A549 (cell line): ENCODE measurements at regions not wholly inside any gene's neighbourhood (a gene's known extent, or its start where the extent isn't known, plus 50 kb on each side); places are given as distances from the start of the nearest gene placed in this dataset.

Source experiments
- ATAC-seq, 2 experiments: fragments of 200-7000 bp in 1 of 2; fragments of >200 bp in 1 of 2; cut with Nextera tagmentation in 1 of 2; cut with Tn5 transposase in 1 of 2; 3 replicates each; pipeline versions ENCODE4 v1.8.0 to v1.9.1; 2018 to 2020; ENCODE audit warnings: mild to moderate bottlenecking in 1 of 2, moderate library complexity in 1 of 2
- CTCF ChIA-PET: fragments of 300-600 bp; sonication (Branson Sonifier 250); formaldehyde crosslinking; extraction: SDS; loops from one replicate; lab custom pipeline; 2021; ENCODE audit warnings: antibody characterized with exemption, inconsistent platforms; lab: Yijun Ruan, JAX
- POLR2A ChIA-PET: fragments of 350-600 bp; formaldehyde crosslinking; extraction: SDS; loops from one replicate; lab custom pipeline; 2021; ENCODE audit warnings: antibody characterized with exemption, inconsistent platforms; lab: Yijun Ruan, JAX
- DNase-seq, 2 experiments: peaks; one replicate each; pipeline versions ENCODE4 v3.0.0 to v3.0.0-alpha.2; 2011 to 2016; ENCODE audit warnings: low read depth in 1 of 2, low spot score in 1 of 2
- FAIRE-seq: peaks from 2 replicates; lab custom pipeline; 2011; peaks lifted over from hg19 to GRCh38; lab: Jason Lieb, UNC
- H3K27ac ChIP-seq, 2 experiments: fragments of >200 bp; sonication (Bioruptor Twin); formaldehyde crosslinking; 3 replicates each; pipeline ENCODE4 v1.5.1; 2016 to 2017
- H3K4me1 ChIP-seq: fragments of >200 bp; sonication (Bioruptor Twin); formaldehyde crosslinking; 3 replicates; pipeline ENCODE4 v1.6.1; 2016
- H3K4me2 ChIP-seq: fragments of >200 bp; sonication (Bioruptor Twin); formaldehyde crosslinking; 3 replicates; pipeline ENCODE4 v1.6.1; 2016
- H3K4me3 ChIP-seq: fragments of >200 bp; sonication (Bioruptor Twin); formaldehyde crosslinking; 3 replicates; pipeline ENCODE4 v1.5.1; 2016
- H3K9me3 ChIP-seq: fragments of >200 bp; sonication (Bioruptor Twin); formaldehyde crosslinking; 3 replicates; pipeline ENCODE4 v1.6.1; 2016
- CBX2 ChIP-seq: fragments of 200-600 bp; sonication (generic); IDR thresholded peaks from 2 replicates; pipeline ENCODE4 v1.6.1; 2016; ENCODE audit warnings: low read depth, mild to moderate bottlenecking, borderline replicate concordance
- CEBPB ChIP-seq, 2 experiments: fragments of >200 bp in 1 of 2; sonication (Bioruptor Twin) in 1 of 2; formaldehyde crosslinking in 1 of 2; IDR thresholded peaks; 2 replicates each; pipeline ENCODE4 v1.6.1; 2012 to 2016
- CHD2 ChIP-seq: fragments of 150-350 bp; IDR thresholded peaks from 2 replicates; pipeline ENCODE4 v1.6.1; 2014; ENCODE audit warnings: low read length; ENCODE audit not compliant: partially characterized antibody
- CHD4 ChIP-seq: fragments of 200-600 bp; sonication (generic); IDR thresholded peaks from 2 replicates; pipeline ENCODE4 v1.6.1; 2016; ENCODE audit warnings: antibody characterized with exemption, mild to moderate bottlenecking, borderline replicate concordance
- EHF ChIP-seq: fragments of 250-450 bp; sonication (Bioruptor Pico); IDR thresholded peaks from 2 replicates; pipeline ENCODE4 v1.5.0; 2020; ENCODE audit warnings: mild to moderate bottlenecking
- EP300 ChIP-seq, 2 experiments: fragments of >200 bp; sonication (Bioruptor Twin); formaldehyde crosslinking; IDR thresholded peaks; 2 replicates in 1 of 2; 3 replicates in 1 of 2; pipeline ENCODE4 v1.6.1; 2016 to 2017
- HDAC2 ChIP-seq: fragments of 200-600 bp; sonication (generic); IDR thresholded peaks from 2 replicates; pipeline ENCODE4 v1.6.1; 2016
- HEYL ChIP-seq: fragments of 250-450 bp; sonication (Bioruptor Pico); IDR thresholded peaks from 2 replicates; pipeline ENCODE4 v1.8.0; 2021; ENCODE audit warnings: mild to moderate bottlenecking, moderate library complexity
- HOXB13 ChIP-seq: fragments of 250-450 bp; sonication (Bioruptor Pico); IDR thresholded peaks from 2 replicates; pipeline ENCODE4 v1.5.0; 2020; ENCODE audit warnings: low read depth, mild to moderate bottlenecking, moderate library complexity
- HOXB5 ChIP-seq: fragments of 250-450 bp; sonication (Bioruptor Pico); IDR thresholded peaks from 2 replicates; pipeline ENCODE4 v1.5.0; 2020; ENCODE audit warnings: mild to moderate bottlenecking, moderate library complexity
- JUNB ChIP-seq: fragments of >200 bp; sonication (Bioruptor Twin); formaldehyde crosslinking; IDR thresholded peaks from 2 replicates; pipeline ENCODE4 v1.6.1; 2016
- KDM1A ChIP-seq: fragments of 200-600 bp; sonication (generic); IDR thresholded peaks from 2 replicates; pipeline ENCODE4 v1.6.1; 2016; ENCODE audit warnings: low read depth, mild to moderate bottlenecking
- MAFK ChIP-seq: fragments of 450-650 bp; IDR thresholded peaks from 2 replicates; pipeline ENCODE4 v1.6.1; 2014; ENCODE audit not compliant: partially characterized antibody
- NFE2L2 ChIP-seq: fragments of 150-350 bp; conservative IDR thresholded peaks from 2 replicates; pipeline ENCODE4 v1.6.1; 2014; ENCODE audit warnings: low read length
- NPAS2 ChIP-seq: fragments of 250-450 bp; sonication (Bioruptor Pico); IDR thresholded peaks from 2 replicates; pipeline ENCODE4 v1.8.0; 2022; ENCODE audit warnings: mild to moderate bottlenecking, moderate library complexity, borderline replicate concordance
- NR3C1 ChIP-seq: fragments of >200 bp; sonication (Bioruptor Twin); formaldehyde crosslinking; IDR thresholded peaks from 3 replicates; pipeline ENCODE4 v1.6.1; 2017
- POLR2AphosphoS2 ChIP-seq: conservative IDR thresholded peaks from 2 replicates; pipeline ENCODE4 v1.6.1; 2012; ENCODE audit warnings: low read length, improper control_type of control experiment, inconsistent platforms
- RAD21 ChIP-seq, 2 experiments: fragments of >200 bp in 1 of 2; sonication (Bioruptor Twin) in 1 of 2; formaldehyde crosslinking in 1 of 2; IDR thresholded peaks in 1 of 2; conservative IDR thresholded peaks in 1 of 2; 2 replicates in 1 of 2; 3 replicates in 1 of 2; pipeline ENCODE4 v1.6.1; 2012 to 2018; ENCODE audit warnings: inconsistent platforms in 1 of 2
- RARB ChIP-seq: fragments of 250-450 bp; sonication (Bioruptor Pico); IDR thresholded peaks from 2 replicates; pipeline ENCODE4 v1.8.0; 2021; ENCODE audit warnings: mild to moderate bottlenecking, moderate library complexity
- RFX5 ChIP-seq: fragments of 450-650 bp; IDR thresholded peaks from 2 replicates; pipeline ENCODE4 v1.7.1; 2014; ENCODE audit warnings: antibody characterized with exemption, mild to moderate bottlenecking, moderate library complexity
- RNF2 ChIP-seq: fragments of 200-600 bp; sonication (generic); IDR thresholded peaks from 2 replicates; pipeline ENCODE4 v1.6.1; 2016; ENCODE audit warnings: low read depth, mild to moderate bottlenecking, antibody characterized with exemption, moderate library complexity, borderline replicate concordance
- TFCP2L1 ChIP-seq: fragments of 250-450 bp; sonication (Bioruptor Pico); IDR thresholded peaks from 2 replicates; pipeline ENCODE4 v1.5.0; 2021; ENCODE audit warnings: mild to moderate bottlenecking
- TP53 ChIP-seq: fragments of 250-450 bp; sonication (Bioruptor Pico); IDR thresholded peaks from 2 replicates; pipeline ENCODE4 v1.5.0; 2021; ENCODE audit warnings: mild to moderate bottlenecking, moderate library complexity
- ZNF302 ChIP-seq: fragments of 250-450 bp; sonication (Bioruptor Pico); IDR thresholded peaks from 2 replicates; pipeline ENCODE4 v1.9.0; 2021; ENCODE audit warnings: inconsistent platforms, mild to moderate bottlenecking, moderate library complexity
- WGBS: methylation state at CpG from one replicate; pipeline ENCODE4 v1.1.6; 2017; ENCODE audit errors: missing lambda C conversion rate; 5-methylcytosine and 5-hydroxymethylcytosine counted together
- TF ChIP-seq, protein P1 (sequence below): fragments of >200 bp; sonication (Bioruptor Twin); formaldehyde crosslinking; IDR thresholded peaks from 2 replicates; pipeline ENCODE4 v1.6.1; 2016

DNA sequence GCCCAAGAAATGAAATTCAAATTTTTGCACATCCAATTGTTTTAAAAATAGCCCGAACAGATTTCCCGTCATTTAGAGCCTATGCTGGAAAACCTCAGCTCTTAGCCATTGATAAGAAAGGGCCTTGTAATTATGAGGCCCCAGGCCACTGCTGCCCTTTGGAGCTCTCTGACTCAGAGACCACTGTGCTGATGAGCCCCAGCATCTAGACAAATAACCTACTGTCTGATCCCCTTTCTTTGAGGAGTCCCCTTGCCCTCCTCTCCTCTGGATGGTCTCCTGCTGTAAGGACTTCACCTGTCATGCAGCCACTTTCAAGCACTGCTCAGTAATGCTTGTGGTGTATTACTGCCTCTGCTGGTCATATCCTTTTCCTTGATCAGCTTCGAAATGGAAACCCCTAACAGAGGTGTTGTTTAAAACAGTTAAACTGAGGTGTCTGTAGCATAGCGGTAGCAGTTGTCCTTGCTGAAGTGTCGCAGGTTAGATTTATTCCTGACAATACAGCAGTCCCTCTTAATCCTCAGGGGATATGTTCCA lies 159.9 kb upstream of the SRRM4 start:
- Histone ChIP-seq H3K4me3 (no peak overlapping the region), H3K4me1 (no peaks in the 10 kb centered on the region), H3K4me2 (no peak overlapping the region), H3K27ac (no peak overlapping the region), H3K9me3 (no peaks in the 10 kb centered on the region)
- 20% methylated on average over 5 of the region's 5 CpGs for WGBS
- FAIRE-seq = no peak
- no peak for DNase-seq
- ATAC-seq = no peak
- CTCF ChIA-PET = no interaction called here
- POLR2A ChIA-PET = no interaction called here
- TF ChIP-seq ZNF302 = no peak
- no peak for TF ChIP-seq HEYL (CRISPR knock-in tag)
- TF ChIP-seq NPAS2 = no peak
- TF ChIP-seq RARB (CRISPR knock-in tag) = no peak
- no peak for TF ChIP-seq RFX5
- no peak for TF ChIP-seq EP300 (IDR thresholded peaks at IDR 0.05)
- TF ChIP-seq TP53 (CRISPR knock-in tag) = no peak
- no peak for TF ChIP-seq HOXB5 (CRISPR knock-in tag)
- no peak for TF ChIP-seq RNF2

DNA sequence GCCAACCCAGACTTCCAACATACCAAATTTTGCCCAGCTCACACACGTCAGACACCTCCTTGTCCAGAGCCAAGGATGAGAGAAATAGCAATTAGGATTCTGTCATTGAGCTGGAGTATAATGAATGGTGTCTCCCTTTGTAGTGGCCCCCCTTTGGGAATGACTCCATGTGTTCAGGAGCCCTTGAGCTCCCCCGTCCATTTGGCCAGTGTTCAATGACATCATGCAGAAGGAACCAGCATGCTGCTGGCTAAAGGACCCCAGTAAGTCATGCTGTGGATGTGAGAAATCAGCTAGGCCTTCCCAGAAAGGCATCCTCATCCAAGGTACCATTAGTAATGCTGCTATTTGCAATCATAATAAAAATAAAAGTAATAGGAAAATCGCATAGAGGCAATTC lies 158.8 kb upstream of the SRRM4 start:
- no peaks in the 10 kb centered on the region for H3K4me1 ChIP-seq
- POLR2A ChIA-PET = no interaction called here
- H3K9me3 ChIP-seq = no peaks in the 10 kb centered on the region
- H3K4me3 ChIP-seq = no peak overlapping the region
- 0% methylated on average over 3 of the region's 3 CpGs for WGBS
- TF ChIP-seq ZNF302 (no peak), KDM1A (no peak), MAFK (no peak), HDAC2 (no peak), NR3C1 (no peak), JUNB (no peak), NFE2L2 (no peak), CHD2 (no peak), EHF (CRISPR knock-in tag) (no peak), HEYL (CRISPR knock-in tag) (no peak), HOXB13 (CRISPR knock-in tag) (no peak), RAD21 (conservative IDR thresholded peaks at IDR 0.05 in 1 of 2, IDR thresholded peaks at IDR 0.05 in 1 of 2) (no peak)
- TF ChIP-seq, protein P1, sequence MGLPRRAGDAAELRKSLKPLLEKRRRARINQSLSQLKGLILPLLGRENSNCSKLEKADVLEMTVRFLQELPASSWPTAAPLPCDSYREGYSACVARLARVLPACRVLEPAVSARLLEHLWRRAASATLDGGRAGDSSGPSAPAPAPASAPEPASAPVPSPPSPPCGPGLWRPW = no peak
- FAIRE-seq (no peak), ATAC-seq (no peak), DNase-seq (no peak)
- no peak overlapping the region for H3K4me2 ChIP-seq
- H3K27ac ChIP-seq = no peak overlapping the region
- CTCF ChIA-PET = interaction anchor here (0.9 kb wide), 1 partner anchor 214 kb away, joined by 3 read pairs; no protein-coding TSS in a partner anchor

DNA sequence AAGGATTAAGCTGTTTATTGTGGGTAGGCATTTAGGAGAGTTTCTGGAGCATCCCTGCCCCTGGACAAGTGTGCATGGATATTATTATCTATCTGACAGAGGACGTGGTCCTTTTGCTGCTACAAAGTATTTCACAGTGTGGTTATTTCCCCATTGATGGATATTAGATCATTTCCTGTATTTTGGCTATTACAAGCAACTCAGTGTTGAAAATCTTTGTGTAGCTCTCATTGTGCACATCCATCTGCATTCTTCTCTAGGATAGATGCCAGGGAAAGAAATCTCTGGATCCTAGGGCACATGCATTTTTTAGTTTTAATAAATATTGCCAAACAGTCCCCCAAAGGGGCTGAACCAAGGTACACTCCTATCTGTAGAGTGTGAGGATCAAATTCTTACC lies 154.3 kb upstream of the SRRM4 start:
- CTCF ChIA-PET = no interaction called here
- Histone ChIP-seq H3K4me1 (no peaks in the 10 kb centered on the region), H3K9me3 (no peaks in the 10 kb centered on the region)
- ATAC-seq (no peak), FAIRE-seq (no peak), DNase-seq (no peak)
- POLR2A ChIA-PET = no interaction called here
- TF ChIP-seq TFCP2L1 = no peak
- no peak for TF ChIP-seq HOXB13 (CRISPR knock-in tag)
- no peak for TF ChIP-seq CBX2
- no peak for TF ChIP-seq NR3C1
- no peak for TF ChIP-seq RNF2
- TF ChIP-seq CEBPB (IDR thresholded peaks at IDR 0.05) = no peak
- TF ChIP-seq CHD4 = no peak
- TF ChIP-seq HOXB5 (CRISPR knock-in tag) = no peak
- TF ChIP-seq POLR2AphosphoS2 = no peak
- TF ChIP-seq, all 56 proteins: peak for 0
- WGBS = 0% methylated on average over 1 of the region's 1 CpG
- Histone ChIP-seq H3K4me3 (no peak overlapping the region), H3K27ac (no peak overlapping the region), H3K4me2 (no peak overlapping the region)
